Neural crest cell (in vitro differentiated cells): ENCODE measurements at regions not wholly inside any gene's neighbourhood (a gene's known extent, or its start where the extent isn't known, plus 50 kb on each side); places are given as distances from the start of the nearest gene placed in this dataset.

Source experiments
- DNase-seq: peaks from one replicate; pipeline ENCODE4 v3.0.0; 2021; ENCODE audit warnings: low read depth, mixed read lengths, low spot score
- H3K27ac Mint-ChIP-seq: one replicate; pipeline ENCODE4 v1.8.0; 2021; ENCODE audit warnings: mild to moderate bottlenecking, mixed read lengths; ENCODE audit not compliant: unreplicated experiment
- H3K27me3 Mint-ChIP-seq: 2 replicates; pipeline ENCODE4 v1.8.0; 2021; ENCODE audit warnings: low read depth, mild to moderate bottlenecking, mixed read lengths
- H3K36me3 Mint-ChIP-seq: 2 replicates; pipeline ENCODE4 v1.8.0; 2021; ENCODE audit warnings: low read depth, mild to moderate bottlenecking, mixed read lengths
- H3K4me1 Mint-ChIP-seq: 2 replicates; pipeline ENCODE4 v1.8.0; 2021; ENCODE audit warnings: mixed read lengths
- H3K4me3 Mint-ChIP-seq: one replicate; pipeline ENCODE4 v1.8.0; 2021; ENCODE audit warnings: mild to moderate bottlenecking, mixed read lengths
- H3K9me3 Mint-ChIP-seq: 2 replicates; pipeline ENCODE4 v1.8.0; 2021; ENCODE audit warnings: mixed read lengths
- TF ChIP-seq, protein P1 (sequence below): fragments of 200-600 bp; sonication (generic); conservative IDR thresholded peaks from 2 replicates; pipeline ENCODE4 v1.5.0; 2021; ENCODE audit warnings: antibody characterized with exemption, mild to moderate bottlenecking

- H3K27ac Mint-ChIP-seq = no peak overlapping the region
- H3K36me3 Mint-ChIP-seq = no peaks in the 10 kb centered on the region
- no peak overlapping the region for H3K4me3 Mint-ChIP-seq
- no peaks in the 10 kb centered on the region for H3K4me1 Mint-ChIP-seq
- DNase-seq = no peak
- no peaks in the 10 kb centered on the region for H3K27me3 Mint-ChIP-seq
- TF ChIP-seq, protein P1, sequence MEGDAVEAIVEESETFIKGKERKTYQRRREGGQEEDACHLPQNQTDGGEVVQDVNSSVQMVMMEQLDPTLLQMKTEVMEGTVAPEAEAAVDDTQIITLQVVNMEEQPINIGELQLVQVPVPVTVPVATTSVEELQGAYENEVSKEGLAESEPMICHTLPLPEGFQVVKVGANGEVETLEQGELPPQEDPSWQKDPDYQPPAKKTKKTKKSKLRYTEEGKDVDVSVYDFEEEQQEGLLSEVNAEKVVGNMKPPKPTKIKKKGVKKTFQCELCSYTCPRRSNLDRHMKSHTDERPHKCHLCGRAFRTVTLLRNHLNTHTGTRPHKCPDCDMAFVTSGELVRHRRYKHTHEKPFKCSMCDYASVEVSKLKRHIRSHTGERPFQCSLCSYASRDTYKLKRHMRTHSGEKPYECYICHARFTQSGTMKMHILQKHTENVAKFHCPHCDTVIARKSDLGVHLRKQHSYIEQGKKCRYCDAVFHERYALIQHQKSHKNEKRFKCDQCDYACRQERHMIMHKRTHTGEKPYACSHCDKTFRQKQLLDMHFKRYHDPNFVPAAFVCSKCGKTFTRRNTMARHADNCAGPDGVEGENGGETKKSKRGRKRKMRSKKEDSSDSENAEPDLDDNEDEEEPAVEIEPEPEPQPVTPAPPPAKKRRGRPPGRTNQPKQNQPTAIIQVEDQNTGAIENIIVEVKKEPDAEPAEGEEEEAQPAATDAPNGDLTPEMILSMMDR = no peak
- peaks cover 8% of the 10 kb centered on the region for H3K9me3 Mint-ChIP-seq
Measured at GRCh38 chrX:39244147-39244546, 442.9 kb downstream of the MID1IP1 start.

GRCh38 chrX:39245024-39245423 lies 443.8 kb downstream of the MID1IP1 start:
- Mint-ChIP-seq H3K27ac (no peak overlapping the region), H3K4me1 (peaks cover 5% of the 10 kb centered on the region), H3K36me3 (no peaks in the 10 kb centered on the region), H3K9me3 (peaks cover 8% of the 10 kb centered on the region), H3K27me3 (no peaks in the 10 kb centered on the region), H3K4me3 (no peak overlapping the region)
- TF ChIP-seq, protein P1 = no peak
- DNase-seq = no peak

DNA sequence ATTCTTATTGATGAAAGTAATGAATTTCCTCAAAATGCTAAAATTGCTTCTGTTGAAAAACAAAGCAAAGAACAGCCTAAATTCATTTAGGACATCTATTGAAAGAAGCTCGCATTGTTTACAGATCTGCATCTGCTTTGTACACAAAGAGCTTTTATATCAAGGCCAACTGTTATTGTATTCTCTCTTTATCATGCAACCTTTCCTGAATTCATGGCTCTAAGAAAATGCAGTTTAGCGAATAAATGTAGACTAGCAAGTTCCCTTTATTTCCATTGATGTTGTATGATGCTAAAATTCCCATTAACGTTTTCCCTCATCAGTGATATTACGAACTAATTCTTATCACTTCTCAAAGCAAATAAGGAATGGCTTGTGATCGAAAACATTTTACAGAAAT lies 446.3 kb downstream of the MID1IP1 start:
- Mint-ChIP-seq H3K27ac (no peak overlapping the region), H3K4me1 (peaks cover 5% of the 10 kb centered on the region), H3K4me3 (no peak overlapping the region), H3K9me3 (peaks cover 6% of the 10 kb centered on the region), H3K36me3 (no peaks in the 10 kb centered on the region), H3K27me3 (no peaks in the 10 kb centered on the region)
- TF ChIP-seq, protein P1 = no peak
- no peak for DNase-seq

GRCh38 chrX:39248330-39248729 lies 447.1 kb downstream of the MID1IP1 start:
- no peaks in the 10 kb centered on the region for H3K36me3 Mint-ChIP-seq
- TF ChIP-seq, protein P1 = no peak
- no peak overlapping the region for H3K4me3 Mint-ChIP-seq
- peaks cover 5% of the 10 kb centered on the region for H3K4me1 Mint-ChIP-seq
- no peak for DNase-seq
- H3K27me3 Mint-ChIP-seq = no peaks in the 10 kb centered on the region
- peaks cover 7% of the 10 kb centered on the region for H3K9me3 Mint-ChIP-seq
- no peak overlapping the region for H3K27ac Mint-ChIP-seq

DNA sequence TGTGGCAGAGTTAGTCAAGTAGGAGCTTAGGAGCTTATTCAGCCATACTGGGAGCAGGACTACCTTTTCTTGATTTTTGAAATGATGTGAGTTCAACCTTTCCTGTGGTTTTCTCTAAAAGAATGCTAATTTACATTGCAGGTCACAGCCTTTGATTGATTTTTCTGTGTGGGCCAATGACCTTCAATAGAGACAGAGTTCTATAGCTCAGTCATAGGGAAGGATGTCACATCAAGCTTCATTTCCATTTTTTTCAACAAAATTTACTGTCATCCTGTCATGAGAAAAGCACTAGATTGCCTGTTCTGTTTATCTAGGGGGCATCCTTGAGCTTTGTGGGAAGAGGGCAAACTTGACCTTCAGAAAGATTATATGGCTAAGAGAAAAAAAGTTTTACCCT lies 448.7 kb downstream of the MID1IP1 start:
- no peak overlapping the region for H3K4me3 Mint-ChIP-seq
- H3K4me1 Mint-ChIP-seq = peaks cover 5% of the 10 kb centered on the region
- no peaks in the 10 kb centered on the region for H3K27me3 Mint-ChIP-seq
- H3K9me3 Mint-ChIP-seq = peaks cover 10% of the 10 kb centered on the region
- no peaks in the 10 kb centered on the region for H3K36me3 Mint-ChIP-seq
- TF ChIP-seq, protein P1 = no peak
- DNase-seq = no peak
- peak overlapping the region; percentile 23 for H3K27ac Mint-ChIP-seq

GRCh38 chrX:39251995-39252394 lies 450.7 kb downstream of the MID1IP1 start:
- H3K27me3 Mint-ChIP-seq = no peaks in the 10 kb centered on the region
- no peak for DNase-seq
- H3K4me3 Mint-ChIP-seq = no peak overlapping the region
- H3K9me3 Mint-ChIP-seq = peaks cover 12% of the 10 kb centered on the region
- no peaks in the 10 kb centered on the region for H3K36me3 Mint-ChIP-seq
- peaks cover 5% of the 10 kb centered on the region for H3K4me1 Mint-ChIP-seq
- TF ChIP-seq, protein P1 = no peak
- H3K27ac Mint-ChIP-seq = no peak overlapping the region
